ENCODE measurements at regions not wholly inside any gene's neighbourhood (a gene's known extent, or its start where the extent isn't known, plus 50 kb on each side); places are given as distances from the start of the nearest gene placed in this dataset.

DNA sequence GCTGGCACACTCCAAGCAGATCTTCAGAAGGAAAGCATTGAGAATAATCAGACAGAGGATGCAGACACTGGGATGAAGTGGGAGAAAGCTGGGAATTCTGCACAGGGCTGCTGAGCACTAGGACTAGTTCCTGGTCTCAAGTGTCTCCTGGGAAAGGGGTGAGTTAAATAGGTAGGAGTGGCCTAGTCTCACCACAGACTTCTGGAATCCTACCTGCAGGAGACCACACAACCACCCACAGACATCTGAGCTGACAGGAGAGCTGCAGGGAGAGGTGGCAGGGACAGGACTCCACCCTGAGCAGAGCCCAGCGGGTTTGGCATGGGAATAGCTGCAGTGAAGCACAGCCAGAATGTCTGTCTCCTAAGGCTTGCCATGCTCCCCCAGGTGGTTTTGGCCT lies 95.1 kb upstream of the GALNTL6 start:
- TF ChIP-seq, protein P1, sequence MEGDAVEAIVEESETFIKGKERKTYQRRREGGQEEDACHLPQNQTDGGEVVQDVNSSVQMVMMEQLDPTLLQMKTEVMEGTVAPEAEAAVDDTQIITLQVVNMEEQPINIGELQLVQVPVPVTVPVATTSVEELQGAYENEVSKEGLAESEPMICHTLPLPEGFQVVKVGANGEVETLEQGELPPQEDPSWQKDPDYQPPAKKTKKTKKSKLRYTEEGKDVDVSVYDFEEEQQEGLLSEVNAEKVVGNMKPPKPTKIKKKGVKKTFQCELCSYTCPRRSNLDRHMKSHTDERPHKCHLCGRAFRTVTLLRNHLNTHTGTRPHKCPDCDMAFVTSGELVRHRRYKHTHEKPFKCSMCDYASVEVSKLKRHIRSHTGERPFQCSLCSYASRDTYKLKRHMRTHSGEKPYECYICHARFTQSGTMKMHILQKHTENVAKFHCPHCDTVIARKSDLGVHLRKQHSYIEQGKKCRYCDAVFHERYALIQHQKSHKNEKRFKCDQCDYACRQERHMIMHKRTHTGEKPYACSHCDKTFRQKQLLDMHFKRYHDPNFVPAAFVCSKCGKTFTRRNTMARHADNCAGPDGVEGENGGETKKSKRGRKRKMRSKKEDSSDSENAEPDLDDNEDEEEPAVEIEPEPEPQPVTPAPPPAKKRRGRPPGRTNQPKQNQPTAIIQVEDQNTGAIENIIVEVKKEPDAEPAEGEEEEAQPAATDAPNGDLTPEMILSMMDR (IDR thresholded peaks at IDR 0.05; ENCODE audit: extremely low read depth in 1 of 2, insufficient read depth in 1 of 2, low read depth in 1 of 2, low read length in 2 of 2), result no peak
- TF ChIP-seq POLR2A (IDR thresholded peaks at IDR 0.05; ENCODE audit: low read depth, low read length) (no peak), JUN (IDR thresholded peaks at IDR 0.05; ENCODE audit: borderline replicate concordance, insufficient read depth, insufficient read length, low read depth) (no peak)
